Spleen (tissue), 11 donors: ENCODE measurements at regions not wholly inside any gene's neighbourhood (a gene's known extent, or its start where the extent isn't known, plus 50 kb on each side); places are given as distances from the start of the nearest gene placed in this dataset.

Experiments
- DNase-seq: peaks from one replicate; pipeline ENCODE4 v3.0.0-alpha.2; 2020
- H3K27ac ChIP-seq, 8 donors: fragments of 200-600 bp; sonication (generic) in 7 of 8; 1 replicate in 4 of 8; 2 replicates in 4 of 8; pipeline versions ENCODE4 v1.5.0 to v1.8.0; 2016 to 2021; ENCODE audit warnings: inconsistent platforms in 4 of 8, mild to moderate bottlenecking in 4 of 8, moderate library complexity in 1 of 8
- H3K27me3 ChIP-seq, 7 donors: fragments of 200-600 bp; sonication (generic) in 6 of 7; replicated peaks in 1 of 7; 1 replicate in 4 of 7; 2 replicates in 3 of 7; pipeline versions ENCODE4 v1.5.0 to v1.8.0; 2016 to 2021; ENCODE audit warnings: inconsistent platforms in 3 of 7, mild to moderate bottlenecking in 1 of 7
- H3K36me3 ChIP-seq, 6 donors: fragments of 200-600 bp; sonication (generic) in 5 of 6; 1 replicate in 4 of 6; 2 replicates in 2 of 6; pipeline versions ENCODE4 v1.5.0 to v1.8.0; 2016 to 2021; ENCODE audit warnings: inconsistent platforms in 2 of 6
- H3K4me1 ChIP-seq, 6 donors: fragments of 200-600 bp; sonication (generic) in 5 of 6; 1 replicate in 3 of 6; 2 replicates in 3 of 6; pipeline versions ENCODE4 v1.5.0 to v1.8.0; 2016 to 2021; ENCODE audit warnings: inconsistent platforms in 3 of 6
- H3K4me3 ChIP-seq, 8 donors: fragments of 200-600 bp; sonication (generic) in 7 of 8; 1 replicate in 4 of 8; 2 replicates in 4 of 8; pipeline versions ENCODE4 v1.5.0 to v1.8.0; 2016 to 2021; ENCODE audit warnings: inconsistent platforms in 4 of 8, mild to moderate bottlenecking in 4 of 8, moderate library complexity in 2 of 8
- H3K9me3 ChIP-seq, 8 donors: fragments of 200-600 bp; sonication (generic) in 7 of 8; 1 replicate in 4 of 8; 2 replicates in 4 of 8; pipeline versions ENCODE4 v1.5.0 to v1.8.0; 2016 to 2021; ENCODE audit warnings: inconsistent platforms in 4 of 8
- CTCF ChIP-seq, 11 experiments: fragments of 200-600 bp in 7 of 11; fragments of 450-650 bp in 4 of 11; sonication (generic) in 4 of 11; IDR thresholded peaks in 8 of 11; conservative IDR thresholded peaks in 3 of 11; 1 replicate in 7 of 11; 2 replicates in 4 of 11; pipeline versions ENCODE4 v1.4.0 to v1.8.0; 2016 to 2021; ENCODE audit warnings: antibody characterized with exemption in 11 of 11, inconsistent platforms in 4 of 11, mild to moderate bottlenecking in 1 of 11
- POLR2A ChIP-seq, 3 donors: fragments of 450-650 bp; IDR thresholded peaks; one replicate each; pipeline ENCODE4 v1.5.1; 2017; ENCODE audit warnings: antibody characterized with exemption in 3 of 3, mild to moderate bottlenecking in 1 of 3
- POLR2AphosphoS5 ChIP-seq, 3 donors: sonication (generic); formaldehyde crosslinking; IDR thresholded peaks; one replicate each; pipeline ENCODE4 v1.5.1; 2017; ENCODE audit warnings: antibody characterized with exemption in 3 of 3
- WGBS, 5 donors: extraction: QIAGEN DNeasy Blood & Tissue Kit in 3 of 5; methylation state at CpG; one replicate each; pipeline versions ENCODE4 v1.1.5 to v1.1.7; 2013 to 2018; 5-methylcytosine and 5-hydroxymethylcytosine counted together
- intact Hi-C: fragments of 100-400 bp; cut with DNase I; formaldehyde crosslinking; loops from one replicate; pipeline ENCODE4 v1.15.0; 2023; ENCODE audit warnings: low total_unique reads
- donor health status: healthy with polysubstance abuse.
- donor health status: DM: no; HTN: no; CAD: no; lungs with moderate emphysema.
- donor health status: DM: no; HTN: no; CAD: no.
- donor health status: Bipolar disorder and iron deficiency.
- donor health status: healthy.
- donor health status: DM: no; HTN: no; CAD: no.
- donor health status: DM: yes; HTN: yes; CAD: no.

GRCh38 chr3:187518616-187519015 is 150.4 kb downstream of the RTP4 start:
- DNase-seq: no peak
- Histone ChIP-seq H3K4me3 (no peak overlapping the region), H3K9me3 (no peaks in the 10 kb centered on the region), H3K27ac (no peak overlapping the region), H3K27me3 (no peaks in the 10 kb centered on the region), H3K4me1 (peaks cover 0 to 13% (median 1%) of the 10 kb centered on the region in 6 donors), H3K36me3 (no peaks in the 10 kb centered on the region)
- TF ChIP-seq POLR2AphosphoS5 (IDR thresholded peaks at IDR 0.05) (no peak), POLR2A (IDR thresholded peaks at IDR 0.05) (no peak), CTCF (IDR thresholded peaks at IDR 0.05 in 8 of 11, conservative IDR thresholded peaks at IDR 0.05 in 3 of 11) (no peak)
- intact Hi-C loops: no loop called here
- WGBS, 5 donors: 62 to 81% (median 67%) methylated on average over 3 of the region's 3 CpGs

GRCh38 chr3:187518207-187518606 is 150.0 kb downstream of the RTP4 start:
- intact Hi-C loops: no loop called here
- 31 to 56% (median 41%) methylated on average over 2 of the region's 2 CpGs for whole genome bisulfite sequencing, 5 donors
- Histone ChIP-seq H3K9me3 (peaks cover 0 to 2% (median under 1%) of the 10 kb centered on the region in 8 donors), H3K27ac (no peak overlapping the region), H3K27me3 (no peaks in the 10 kb centered on the region), H3K4me3 (no peak overlapping the region), H3K36me3 (no peaks in the 10 kb centered on the region), H3K4me1 (peaks cover 0 to 13% (median 1%) of the 10 kb centered on the region in 6 donors)
- DNase-seq: no peak
- TF ChIP-seq CTCF (IDR thresholded peaks at IDR 0.05 in 8 of 11, conservative IDR thresholded peaks at IDR 0.05 in 3 of 11) (no peak), POLR2A (IDR thresholded peaks at IDR 0.05) (no peak), POLR2AphosphoS5 (IDR thresholded peaks at IDR 0.05) (no peak)

- no peak overlapping the region for H3K27ac ChIP-seq
- peaks cover 0 to 4% (median 1%) of the 10 kb centered on the region in 6 donors for H3K4me1 ChIP-seq
- intact Hi-C loops: no loop called here
- WGBS, 5 donors: 78 to 85% (median 83%) methylated on average over 8 of the region's 8 CpGs
- TF ChIP-seq POLR2AphosphoS5 (IDR thresholded peaks at IDR 0.05) (no peak), POLR2A (IDR thresholded peaks at IDR 0.05) (no peak), CTCF (IDR thresholded peaks at IDR 0.05 in 8 of 11, conservative IDR thresholded peaks at IDR 0.05 in 3 of 11) (no peak)
- no peak overlapping the region for H3K4me3 ChIP-seq
- H3K9me3 ChIP-seq: peaks cover 0 to 18% (median 15%) of the 10 kb centered on the region in 8 donors
- no peaks in the 10 kb centered on the region for H3K36me3 ChIP-seq
- no peaks in the 10 kb centered on the region for H3K27me3 ChIP-seq
- DNase-seq: no peak
Measured at GRCh38 chr3:187516446-187517185, 148.4 kb downstream of the RTP4 start.

- TF ChIP-seq POLR2AphosphoS5 (IDR thresholded peaks at IDR 0.05) (no peak), CTCF (IDR thresholded peaks at IDR 0.05 in 8 of 11, conservative IDR thresholded peaks at IDR 0.05 in 3 of 11) (no peak), POLR2A (IDR thresholded peaks at IDR 0.05) (no peak)
- intact Hi-C loops: no loop called here
- Histone ChIP-seq H3K9me3 (peaks cover 0 to 16% (median 12%) of the 10 kb centered on the region in 8 donors), H3K27me3 (peaks cover 0 to 15% (median 0%) of the 10 kb centered on the region in 7 donors), H3K4me3 (no peak overlapping the region), H3K4me1 (no peaks in the 10 kb centered on the region), H3K36me3 (no peaks in the 10 kb centered on the region), H3K27ac (no peak overlapping the region)
- WGBS, 5 donors: 57 to 79% (median 74%) methylated on average over 5 of the region's 5 CpGs
- DNase-seq: no peak
Measured at GRCh38 chr3:187507905-187508304, 139.7 kb downstream of the RTP4 start.
